Calu3 (cell line): ENCODE measurements at regions not wholly inside any gene's neighbourhood (a gene's known extent, or its start where the extent isn't known, plus 50 kb on each side); places are given as distances from the start of the nearest gene placed in this dataset.

Experiments
- BruUV-seq: library from RNA; stranded (reverse); fragments of 400-500 nt; replicated peaks from 2 replicates; lab custom pipeline; 2021; lab: Mats Ljungman, UMichigan
- CTCF ChIA-PET: fragments of 300-600 bp; sonication (Branson Sonifier 250); formaldehyde crosslinking; loops from one replicate; lab custom pipeline; 2022; ENCODE audit warnings: antibody characterized with exemption; lab: Charles Lee
- DNase-seq: peaks from one replicate; pipeline ENCODE4 v3.0.0; 2022
- H3K27ac Mint-ChIP-seq: one replicate; pipeline ENCODE4 v1.8.0; 2022; ENCODE audit warnings: mixed read lengths; ENCODE audit not compliant: unreplicated experiment
- H3K27me3 Mint-ChIP-seq: one replicate; pipeline ENCODE4 v1.8.0; 2022; ENCODE audit warnings: mixed read lengths; ENCODE audit not compliant: unreplicated experiment
- H3K36me3 Mint-ChIP-seq: one replicate; pipeline ENCODE4 v1.8.0; 2022; ENCODE audit warnings: mild to moderate bottlenecking, moderate library complexity, mixed read lengths; ENCODE audit not compliant: insufficient read depth, unreplicated experiment
- H3K4me1 Mint-ChIP-seq: one replicate; pipeline ENCODE4 v1.8.0; 2022; ENCODE audit warnings: mild to moderate bottlenecking, low read depth, mixed read lengths; ENCODE audit not compliant: unreplicated experiment
- H3K4me3 Mint-ChIP-seq: one replicate; pipeline ENCODE4 v1.8.0; 2022; ENCODE audit warnings: mild to moderate bottlenecking, low read depth, moderate library complexity, mixed read lengths; ENCODE audit not compliant: unreplicated experiment
- H3K9me3 Mint-ChIP-seq: one replicate; pipeline ENCODE4 v1.8.0; 2022; ENCODE audit warnings: low read depth, mixed read lengths; ENCODE audit not compliant: unreplicated experiment
- CTCF ChIP-seq: fragments of 200-600 bp; IDR thresholded peaks from one replicate; pipeline ENCODE4 v1.8.0; 2022; ENCODE audit warnings: antibody characterized with exemption; ENCODE audit not compliant: unreplicated experiment
- intact Hi-C: fragments of 100-400 bp; cut with micrococcal nuclease; formaldehyde crosslinking; loops from one replicate; pipeline ENCODE4 v1.10.0; 2022; ENCODE audit not compliant: unreplicated experiment

- H3K27ac Mint-ChIP-seq: peak overlapping the region; percentile 97
- CTCF ChIA-PET: interaction anchor here (0.8 to 1.1 kb wide), 2 partner anchors 11 to 155 kb away, joined by 3 to 4 read pairs; no protein-coding TSS in a partner anchor
- H3K9me3 Mint-ChIP-seq: no peaks in the 10 kb centered on the region
- no peaks in the 10 kb centered on the region for H3K27me3 Mint-ChIP-seq
- TF ChIP-seq CTCF: no peak
- no TSS peak for BruUV-seq
- peaks cover 54% of the 10 kb centered on the region for H3K4me1 Mint-ChIP-seq
- no peak overlapping the region for H3K4me3 Mint-ChIP-seq
- H3K36me3 Mint-ChIP-seq: peaks cover 40% of the 10 kb centered on the region
- no peak for DNase-seq
- intact Hi-C loops: no loop called here
These were observed 154.3 kb downstream of the VEGFA start for GRCh38 chr6:43924222-43924702.

DNA sequence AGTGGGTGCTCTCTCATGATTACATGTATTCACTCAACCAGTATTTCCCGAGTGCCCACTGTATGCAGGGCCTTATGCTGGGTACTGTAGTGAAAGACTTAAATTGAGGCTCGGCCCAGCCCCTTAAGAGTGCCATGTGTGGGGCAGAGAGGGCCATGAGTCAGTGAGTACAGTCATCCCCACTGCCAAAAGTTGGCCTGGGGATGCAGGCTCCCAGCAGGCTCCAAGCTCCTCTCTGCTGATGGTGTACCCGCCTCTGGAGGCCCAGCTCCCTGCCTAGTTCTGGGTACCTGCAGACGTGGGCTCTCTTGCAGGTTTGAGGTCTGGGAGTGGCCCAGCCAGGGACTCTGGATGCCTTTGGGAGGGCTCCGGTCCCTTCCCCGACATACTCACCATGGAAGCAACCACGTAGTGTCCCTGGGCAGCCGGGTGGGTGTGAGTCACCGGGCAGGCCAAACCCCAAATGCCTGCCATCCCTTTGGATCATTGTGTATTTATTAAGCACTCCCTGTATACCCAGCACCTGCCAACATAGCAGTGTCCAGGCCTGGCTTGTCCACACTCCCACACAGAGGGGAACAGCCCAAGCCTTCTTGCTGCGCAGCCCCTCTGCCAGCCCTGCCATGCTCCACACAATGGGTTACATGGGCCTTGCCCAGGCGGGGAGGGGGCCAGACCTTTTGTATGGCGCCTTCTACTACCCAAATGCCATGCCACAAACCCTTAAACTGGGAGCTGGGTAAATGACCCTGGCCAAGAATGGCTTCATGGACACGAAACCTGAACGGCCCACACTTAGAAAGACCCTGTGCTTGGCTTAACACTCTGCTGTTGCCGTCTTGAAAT, 153.6 kb downstream of the VEGFA start:
- CTCF ChIA-PET: interaction anchor here (1.1 kb wide), 1 partner anchor 155 kb away, joined by 4 read pairs; no protein-coding TSS in a partner anchor
- TF ChIP-seq CTCF: no peak
- Mint-ChIP-seq H3K4me3 (no peak overlapping the region), H3K27ac (peak overlapping the region; percentile 55), H3K27me3 (no peaks in the 10 kb centered on the region), H3K36me3 (peaks cover 38% of the 10 kb centered on the region), H3K9me3 (no peaks in the 10 kb centered on the region), H3K4me1 (peaks cover 57% of the 10 kb centered on the region)
- intact Hi-C loops: no loop called here
- no TSS peak for BruUV-seq
- DNase-seq: no peak

GRCh38 chr6:43922426-43923375, 152.7 kb downstream of the VEGFA start:
- peaks cover 57% of the 10 kb centered on the region for H3K4me1 Mint-ChIP-seq
- no peak for DNase-seq
- no peak overlapping the region for H3K4me3 Mint-ChIP-seq
- TF ChIP-seq CTCF: no peak
- BruUV-seq: no TSS peak
- peaks cover 29% of the 10 kb centered on the region for H3K36me3 Mint-ChIP-seq
- intact Hi-C loops: no loop called here
- H3K27ac Mint-ChIP-seq: peak overlapping the region; percentile 55
- no peaks in the 10 kb centered on the region for H3K9me3 Mint-ChIP-seq
- CTCF ChIA-PET: no interaction called here
- H3K27me3 Mint-ChIP-seq: no peaks in the 10 kb centered on the region

GRCh38 chr6:43921548-43922425, 151.8 kb downstream of the VEGFA start:
- DNase-seq: no peak
- Mint-ChIP-seq H3K36me3 (peaks cover 25% of the 10 kb centered on the region), H3K4me3 (no peak overlapping the region), H3K27me3 (no peaks in the 10 kb centered on the region), H3K4me1 (peaks cover 59% of the 10 kb centered on the region), H3K9me3 (no peaks in the 10 kb centered on the region), H3K27ac (no peak overlapping the region)
- intact Hi-C loops: no loop called here
- no TSS peak for BruUV-seq
- no peak for TF ChIP-seq CTCF
- CTCF ChIA-PET: no interaction called here
